ENCODE measurements at regions not wholly inside any gene's neighbourhood (a gene's known extent, or its start where the extent isn't known, plus 50 kb on each side); places are given as distances from the start of the nearest gene placed in this dataset.

DNA sequence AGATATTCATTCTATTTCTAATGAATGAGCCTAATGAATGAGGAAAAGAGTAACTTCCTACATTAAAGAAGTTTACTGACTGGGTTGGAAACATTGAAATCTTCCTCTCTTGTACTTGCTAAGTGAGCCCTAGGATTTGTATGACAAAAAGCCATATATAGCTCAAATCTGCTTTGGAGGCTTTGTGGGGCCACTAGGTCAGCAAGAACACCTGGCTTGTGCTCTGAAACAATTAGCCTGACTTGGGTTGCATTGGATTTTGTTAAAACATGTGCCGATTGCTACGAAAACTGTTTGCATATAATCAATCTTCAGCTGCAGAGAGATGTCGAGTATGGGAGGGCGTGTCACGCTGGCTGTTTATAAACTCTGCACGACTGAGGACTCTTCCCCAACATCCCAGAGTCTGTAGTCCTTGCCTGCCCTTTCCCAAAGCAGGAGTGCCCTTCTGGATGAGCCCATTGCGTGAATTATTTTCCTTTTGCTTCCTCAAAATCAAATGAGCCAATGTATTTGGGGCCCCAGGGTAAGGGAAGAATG is 684.8 kb downstream of the DHX35 start:
- TF ChIP-seq, protein P1, sequence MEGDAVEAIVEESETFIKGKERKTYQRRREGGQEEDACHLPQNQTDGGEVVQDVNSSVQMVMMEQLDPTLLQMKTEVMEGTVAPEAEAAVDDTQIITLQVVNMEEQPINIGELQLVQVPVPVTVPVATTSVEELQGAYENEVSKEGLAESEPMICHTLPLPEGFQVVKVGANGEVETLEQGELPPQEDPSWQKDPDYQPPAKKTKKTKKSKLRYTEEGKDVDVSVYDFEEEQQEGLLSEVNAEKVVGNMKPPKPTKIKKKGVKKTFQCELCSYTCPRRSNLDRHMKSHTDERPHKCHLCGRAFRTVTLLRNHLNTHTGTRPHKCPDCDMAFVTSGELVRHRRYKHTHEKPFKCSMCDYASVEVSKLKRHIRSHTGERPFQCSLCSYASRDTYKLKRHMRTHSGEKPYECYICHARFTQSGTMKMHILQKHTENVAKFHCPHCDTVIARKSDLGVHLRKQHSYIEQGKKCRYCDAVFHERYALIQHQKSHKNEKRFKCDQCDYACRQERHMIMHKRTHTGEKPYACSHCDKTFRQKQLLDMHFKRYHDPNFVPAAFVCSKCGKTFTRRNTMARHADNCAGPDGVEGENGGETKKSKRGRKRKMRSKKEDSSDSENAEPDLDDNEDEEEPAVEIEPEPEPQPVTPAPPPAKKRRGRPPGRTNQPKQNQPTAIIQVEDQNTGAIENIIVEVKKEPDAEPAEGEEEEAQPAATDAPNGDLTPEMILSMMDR (IDR thresholded peaks at IDR 0.05), result no peak
- no peak for TF ChIP-seq POLR2A (IDR thresholded peaks at IDR 0.05)
